Fibroblast of the aortic adventitia (primary cell): ENCODE measurements at regions not wholly inside any gene's neighbourhood (a gene's known extent, or its start where the extent isn't known, plus 50 kb on each side); places are given as distances from the start of the nearest gene placed in this dataset.

Experiments
- DNase-seq: peaks from one replicate; pipeline ENCODE4 v3.0.0-alpha.2; 2010; ENCODE audit warnings: low read depth
- H3K4me3 ChIP-seq: 2 replicates; pipeline ENCODE4 v1.5.1; 2011; ENCODE audit warnings: low read depth, mild to moderate bottlenecking, control low read depth, low read length, moderate library complexity
- CTCF ChIP-seq: IDR thresholded peaks from 2 replicates; pipeline ENCODE4 v1.5.1; 2011; ENCODE audit warnings: mild to moderate bottlenecking, low read length, control low read depth, inconsistent platforms; ENCODE audit not compliant: insufficient read depth

- peak; percentile 14 for DNase-seq
- no peak for TF ChIP-seq CTCF
- no peak overlapping the region for H3K4me3 ChIP-seq
Observed at GRCh38 chr1:30511991-30512913, 211.1 kb downstream of the MATN1 start.

GRCh38 chr1:30511563-30511962, 211.8 kb downstream of the MATN1 start:
- no peak overlapping the region for H3K4me3 ChIP-seq
- no peak for DNase-seq
- TF ChIP-seq CTCF: no peak

DNA sequence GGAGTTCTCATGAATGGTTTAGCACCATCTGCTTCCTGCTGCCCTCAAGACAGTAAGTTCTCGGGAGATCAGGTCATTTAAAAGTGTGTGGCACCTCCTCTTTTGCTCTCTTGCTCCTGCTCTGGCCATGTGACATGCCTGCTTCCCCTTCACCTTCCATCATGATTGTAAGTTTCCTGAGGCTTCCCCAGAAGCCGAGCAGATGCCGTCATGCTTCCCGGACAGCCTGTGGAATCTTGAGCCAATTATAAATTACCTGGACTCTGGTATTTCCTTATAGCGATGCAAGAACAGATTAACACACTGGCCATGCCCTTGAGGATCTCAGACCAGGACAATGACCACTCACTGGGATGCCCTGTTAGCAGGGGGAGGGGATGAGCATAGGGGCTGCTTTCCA, 212.3 kb downstream of the MATN1 start:
- no peak overlapping the region for H3K4me3 ChIP-seq
- no peak for TF ChIP-seq CTCF
- DNase-seq: no peak

DNA sequence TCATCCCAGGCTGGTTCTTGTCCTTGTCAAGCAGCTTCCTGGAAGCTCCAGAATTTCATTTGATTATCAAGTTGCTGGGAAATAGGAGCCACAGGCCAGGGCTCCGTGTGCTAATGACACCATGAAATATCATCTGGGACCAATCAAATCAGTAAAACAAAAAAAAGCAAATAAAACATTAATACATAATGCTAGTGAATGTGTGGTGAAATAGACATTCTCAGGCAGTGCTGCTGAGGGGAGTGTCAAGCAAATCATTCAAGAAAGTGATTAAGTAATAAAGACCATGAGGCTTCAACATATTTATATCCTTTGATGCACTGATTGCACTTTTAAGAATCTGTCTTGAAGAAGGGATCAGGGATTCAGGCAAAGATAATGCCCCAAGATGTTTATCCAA, 213.7 kb downstream of the MATN1 start:
- H3K4me3 ChIP-seq: no peak overlapping the region
- no peak for DNase-seq
- no peak for TF ChIP-seq CTCF

DNA sequence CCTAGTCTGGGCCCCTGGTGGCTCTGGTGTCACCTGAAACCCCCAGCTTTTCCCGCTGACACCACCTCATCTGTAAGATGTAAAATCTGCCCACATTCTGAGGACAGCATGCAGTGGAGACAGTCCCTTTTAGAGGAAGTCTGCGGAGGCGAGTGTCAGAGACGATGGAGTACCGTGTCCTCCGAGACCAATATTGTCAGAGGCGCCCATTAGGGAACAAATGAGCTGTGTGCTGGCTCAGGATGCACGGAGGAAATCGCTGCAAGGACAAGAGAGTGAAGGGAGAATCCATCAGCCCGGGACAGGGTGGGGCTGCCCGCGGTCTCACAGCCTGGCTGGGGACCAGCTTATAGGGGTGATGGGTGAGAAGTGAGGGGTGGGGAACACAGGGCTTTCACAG, 214.8 kb downstream of the MATN1 start:
- no peak for DNase-seq
- no peak for TF ChIP-seq CTCF
- no peak overlapping the region for H3K4me3 ChIP-seq

- no peak for DNase-seq
- TF ChIP-seq CTCF: no peak
- H3K4me3 ChIP-seq: no peak overlapping the region
Observed at GRCh38 chr1:30508175-30508448, 215.3 kb downstream of the MATN1 start.
